Activated T-helper 1 cell treated with anti-CD3 and anti-CD28 coated beads, Interleukin-12 subunit alpha, Interleukin-12 subunit beta, Interleukin-2, Interleukin-4 antibody, amounts not matched to agents 30 ng/mL and 10 ng/mL and 1 ng/mL, durations not matched to agents 14 hours and 24 hours and 36 hours (primary cell): ENCODE measurements at regions not wholly inside any gene's neighbourhood (a gene's known extent, or its start where the extent isn't known, plus 50 kb on each side); places are given as distances from the start of the nearest gene placed in this dataset.
"Not testable (repeated sequence)": the region's sequence is repeated elsewhere in the genome, so short reads cannot be mapped to it uniquely, and the experiment has no call there.

Source experiments
- DNase-seq: peaks from one replicate; pipeline ENCODE4 v3.0.0; 2021; ENCODE audit warnings: low spot score
- H3K27ac Mint-ChIP-seq: one replicate; pipeline ENCODE4 v1.8.0; 2021; ENCODE audit warnings: mild to moderate bottlenecking, mixed read lengths
- H3K27me3 Mint-ChIP-seq: one replicate; pipeline ENCODE4 v1.8.0; 2022; ENCODE audit warnings: mild to moderate bottlenecking, moderate library complexity, mixed read lengths; ENCODE audit not compliant: insufficient read depth
- H3K36me3 Mint-ChIP-seq: one replicate; pipeline ENCODE4 v1.8.0; 2021; ENCODE audit warnings: low read depth, mixed read lengths
- H3K4me1 Mint-ChIP-seq: one replicate; pipeline ENCODE4 v1.8.0; 2021; ENCODE audit warnings: low read depth, mixed read lengths
- H3K4me3 Mint-ChIP-seq: one replicate; pipeline ENCODE4 v1.8.0; 2021; ENCODE audit warnings: mild to moderate bottlenecking, moderate library complexity, mixed read lengths
- H3K9me3 Mint-ChIP-seq: one replicate; pipeline ENCODE4 v1.8.0; 2021; ENCODE audit warnings: mixed read lengths
- intact Hi-C: fragments of 100-400 bp; cut with micrococcal nuclease; formaldehyde crosslinking; loops from one replicate; pipeline ENCODE4 v1.15.1; 2024

GRCh38 chr11:45737056-45737455 is 67.9 kb upstream of the SLC35C1 start:
- no peak for DNase-seq
- Mint-ChIP-seq H3K9me3 (no peaks in the 10 kb centered on the region), H3K4me1 (no peaks in the 10 kb centered on the region), H3K27ac (no peak overlapping the region), H3K4me3 (no peak overlapping the region), H3K27me3 (no peaks in the 10 kb centered on the region), H3K36me3 (no peaks in the 10 kb centered on the region)
- intact Hi-C loops: no loop called here

GRCh38 chr11:45736424-45736823 is 68.5 kb upstream of the SLC35C1 start:
- intact Hi-C loops: no loop called here
- H3K27ac Mint-ChIP-seq: no peak overlapping the region
- H3K4me3 Mint-ChIP-seq: no peak overlapping the region
- no peaks in the 10 kb centered on the region for H3K4me1 Mint-ChIP-seq
- H3K36me3 Mint-ChIP-seq: no peaks in the 10 kb centered on the region
- DNase-seq: no peak
- H3K9me3 Mint-ChIP-seq: no peaks in the 10 kb centered on the region
- no peaks in the 10 kb centered on the region for H3K27me3 Mint-ChIP-seq

GRCh38 chr11:45733176-45733575 is 67.8 kb upstream of the CHST1 start:
- H3K36me3 Mint-ChIP-seq: no peaks in the 10 kb centered on the region
- no peak for DNase-seq
- intact Hi-C loops: no loop called here
- no peak overlapping the region for H3K27ac Mint-ChIP-seq
- no peaks in the 10 kb centered on the region for H3K9me3 Mint-ChIP-seq
- H3K4me1 Mint-ChIP-seq: no peaks in the 10 kb centered on the region
- H3K4me3 Mint-ChIP-seq: no peak overlapping the region
- H3K27me3 Mint-ChIP-seq: no peaks in the 10 kb centered on the region

GRCh38 chr11:45732343-45732742 is 66.9 kb upstream of the CHST1 start:
- no peak overlapping the region for H3K27ac Mint-ChIP-seq
- peaks cover 1% of the 10 kb centered on the region for H3K27me3 Mint-ChIP-seq
- no peaks in the 10 kb centered on the region for H3K36me3 Mint-ChIP-seq
- no peaks in the 10 kb centered on the region for H3K4me1 Mint-ChIP-seq
- intact Hi-C loops: no loop called here
- H3K9me3 Mint-ChIP-seq: no peaks in the 10 kb centered on the region
- H3K4me3 Mint-ChIP-seq: no peak overlapping the region
- DNase-seq: no peak

- H3K27ac Mint-ChIP-seq, DNase-seq, intact Hi-C loops, H3K4me3 Mint-ChIP-seq, H3K36me3 Mint-ChIP-seq, H3K9me3 Mint-ChIP-seq, H3K4me1 Mint-ChIP-seq, H3K27me3 Mint-ChIP-seq: not testable (repeated sequence)
Measured at GRCh38 chr11:45731171-45731570, 65.7 kb upstream of the CHST1 start.

- intact Hi-C loops: no loop called here
- peaks cover 4% of the 10 kb centered on the region for H3K27me3 Mint-ChIP-seq
- no peaks in the 10 kb centered on the region for H3K9me3 Mint-ChIP-seq
- no peak for DNase-seq
- no peak overlapping the region for H3K4me3 Mint-ChIP-seq
- no peak overlapping the region for H3K27ac Mint-ChIP-seq
- H3K4me1 Mint-ChIP-seq: no peaks in the 10 kb centered on the region
- no peaks in the 10 kb centered on the region for H3K36me3 Mint-ChIP-seq
Measured at GRCh38 chr11:45730014-45730413, 64.6 kb upstream of the CHST1 start.

- Mint-ChIP-seq H3K4me1 (no peaks in the 10 kb centered on the region), H3K27me3 (peaks cover 4% of the 10 kb centered on the region), H3K36me3 (no peaks in the 10 kb centered on the region), H3K9me3 (no peaks in the 10 kb centered on the region), H3K27ac (no peak overlapping the region), H3K4me3 (no peak overlapping the region)
- DNase-seq: no peak
- intact Hi-C loops: no loop called here
Measured at GRCh38 chr11:45726493-45727054, 61.2 kb upstream of the CHST1 start.

- H3K27ac Mint-ChIP-seq: peak overlapping the region; percentile 14
- H3K27me3 Mint-ChIP-seq: peaks cover 4% of the 10 kb centered on the region
- intact Hi-C loops: no loop called here
- H3K4me3 Mint-ChIP-seq: no peak overlapping the region
- no peaks in the 10 kb centered on the region for H3K36me3 Mint-ChIP-seq
- H3K4me1 Mint-ChIP-seq: no peaks in the 10 kb centered on the region
- DNase-seq: no peak
- no peaks in the 10 kb centered on the region for H3K9me3 Mint-ChIP-seq
Measured at GRCh38 chr11:45725776-45726492, 60.5 kb upstream of the CHST1 start.

- no peak for DNase-seq
- Mint-ChIP-seq H3K4me1 (no peaks in the 10 kb centered on the region), H3K4me3 (no peak overlapping the region), H3K27me3 (peaks cover 4% of the 10 kb centered on the region), H3K27ac (no peak overlapping the region), H3K9me3 (no peaks in the 10 kb centered on the region), H3K36me3 (no peaks in the 10 kb centered on the region)
- intact Hi-C loops: no loop called here
Measured at GRCh38 chr11:45725121-45725520, 59.7 kb upstream of the CHST1 start.

- H3K27ac Mint-ChIP-seq: no peak overlapping the region
- DNase-seq: no peak
- intact Hi-C loops: no loop called here
- no peak overlapping the region for H3K4me3 Mint-ChIP-seq
- H3K27me3 Mint-ChIP-seq: peaks cover 4% of the 10 kb centered on the region
- no peaks in the 10 kb centered on the region for H3K9me3 Mint-ChIP-seq
- H3K4me1 Mint-ChIP-seq: no peaks in the 10 kb centered on the region
- no peaks in the 10 kb centered on the region for H3K36me3 Mint-ChIP-seq
Measured at GRCh38 chr11:45724153-45724552, 58.7 kb upstream of the CHST1 start.

GRCh38 chr11:45723397-45723796 is 58.0 kb upstream of the CHST1 start:
- Mint-ChIP-seq H3K36me3 (no peaks in the 10 kb centered on the region), H3K27ac (no peak overlapping the region), H3K27me3 (peaks cover 4% of the 10 kb centered on the region), H3K9me3 (no peaks in the 10 kb centered on the region), H3K4me1 (no peaks in the 10 kb centered on the region), H3K4me3 (no peak overlapping the region)
- DNase-seq: no peak
- intact Hi-C loops: no loop called here

GRCh38 chr11:45722144-45722543 is 56.7 kb upstream of the CHST1 start:
- Mint-ChIP-seq H3K27me3 (peaks cover 3% of the 10 kb centered on the region), H3K4me3 (no peak overlapping the region)
- intact Hi-C loops: no loop called here

GRCh38 chr11:45717526-45717925 is 52.1 kb upstream of the CHST1 start:
- Mint-ChIP-seq H3K36me3 (no peaks in the 10 kb centered on the region), H3K4me1 (no peaks in the 10 kb centered on the region), H3K27me3 (peaks cover 12% of the 10 kb centered on the region), H3K4me3 (no peak overlapping the region), H3K27ac (no peak overlapping the region), H3K9me3 (no peaks in the 10 kb centered on the region)
- DNase-seq: no peak
- intact Hi-C loops: no loop called here

More at GRCh38 chr11:45722144-45722543, 56.7 kb upstream of the CHST1 start:
- no peak for DNase-seq
- H3K9me3 Mint-ChIP-seq: no peaks in the 10 kb centered on the region
- H3K36me3 Mint-ChIP-seq: no peaks in the 10 kb centered on the region
- H3K4me1 Mint-ChIP-seq: no peaks in the 10 kb centered on the region
- no peak overlapping the region for H3K27ac Mint-ChIP-seq

GRCh38 chr11:45715418-45715817 is 50.0 kb upstream of the CHST1 start:
- H3K27me3 Mint-ChIP-seq: peaks cover 12% of the 10 kb centered on the region
- intact Hi-C loops: no loop called here
- no peaks in the 10 kb centered on the region for H3K9me3 Mint-ChIP-seq
- no peak overlapping the region for H3K4me3 Mint-ChIP-seq
- DNase-seq: no peak
- H3K27ac Mint-ChIP-seq: no peak overlapping the region
- H3K36me3 Mint-ChIP-seq: no peaks in the 10 kb centered on the region
- H3K4me1 Mint-ChIP-seq: no peaks in the 10 kb centered on the region
